ENCODE measurements at regions not wholly inside any gene's neighbourhood (a gene's known extent, or its start where the extent isn't known, plus 50 kb on each side); places are given as distances from the start of the nearest gene placed in this dataset.
A peak's percentile ranks its signal among the peaks of the same experiment; 100 is the strongest.

DNA sequence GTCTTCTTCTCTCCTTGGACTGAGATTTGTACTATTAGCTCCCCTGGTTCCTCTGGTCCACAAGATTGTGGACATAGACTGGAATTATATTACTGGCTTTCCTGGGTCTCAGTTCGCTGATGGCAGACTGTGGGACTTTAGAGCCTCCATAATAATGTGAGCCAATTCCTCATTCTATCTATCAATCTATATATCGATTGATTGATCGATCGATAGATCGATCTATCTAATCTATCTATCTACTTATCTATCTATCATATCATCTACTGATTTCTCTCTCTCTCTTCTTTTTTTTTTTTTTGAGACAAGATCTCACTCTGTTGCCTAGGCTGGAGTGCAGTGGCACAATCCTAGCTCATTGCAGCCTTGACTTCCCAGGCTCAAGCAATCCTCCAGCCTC lies 51.5 kb upstream of the DDR1 start:
- Histone ChIP-seq H3K9ac (ENCODE audit: low read length) (no peak overlapping the region), H3K79me2 (ENCODE audit: insufficient read depth, low read length) (no peaks in the 10 kb centered on the region), H3K9me3 (ENCODE audit: low read length) (no peaks in the 10 kb centered on the region), H3K4me1 (ENCODE audit: insufficient read depth, low read length, severe bottlenecking) (peaks cover 4% of the 10 kb centered on the region), H3F3A (ENCODE audit: insufficient read depth, low read length) (no peaks in the 10 kb centered on the region), H3K36me3 (ENCODE audit: insufficient read depth, low read length) (no peaks in the 10 kb centered on the region), H3K27me3 (ENCODE audit: insufficient read depth, low read length) (0 out of 2 replicates have a peak, but pooled peaks cover 3% of the 10 kb centered on the region), H3K4me3 (ENCODE audit: low read depth, low read length, poor library complexity, severe bottlenecking) (no peak overlapping the region), H2AFZ (ENCODE audit: low read length) (no peak overlapping the region), H3K9me2 (ENCODE audit: low read depth, low read length) (no peaks in the 10 kb centered on the region), H3K4me2 (ENCODE audit: low read length) (no peak overlapping the region), H4K20me1 (ENCODE audit: insufficient read depth, low read length) (no peaks in the 10 kb centered on the region), H3K27ac (ENCODE audit: low read depth, low read length, poor library complexity, severe bottlenecking) (no peak overlapping the region)
- TF ChIP-seq, protein P1, sequence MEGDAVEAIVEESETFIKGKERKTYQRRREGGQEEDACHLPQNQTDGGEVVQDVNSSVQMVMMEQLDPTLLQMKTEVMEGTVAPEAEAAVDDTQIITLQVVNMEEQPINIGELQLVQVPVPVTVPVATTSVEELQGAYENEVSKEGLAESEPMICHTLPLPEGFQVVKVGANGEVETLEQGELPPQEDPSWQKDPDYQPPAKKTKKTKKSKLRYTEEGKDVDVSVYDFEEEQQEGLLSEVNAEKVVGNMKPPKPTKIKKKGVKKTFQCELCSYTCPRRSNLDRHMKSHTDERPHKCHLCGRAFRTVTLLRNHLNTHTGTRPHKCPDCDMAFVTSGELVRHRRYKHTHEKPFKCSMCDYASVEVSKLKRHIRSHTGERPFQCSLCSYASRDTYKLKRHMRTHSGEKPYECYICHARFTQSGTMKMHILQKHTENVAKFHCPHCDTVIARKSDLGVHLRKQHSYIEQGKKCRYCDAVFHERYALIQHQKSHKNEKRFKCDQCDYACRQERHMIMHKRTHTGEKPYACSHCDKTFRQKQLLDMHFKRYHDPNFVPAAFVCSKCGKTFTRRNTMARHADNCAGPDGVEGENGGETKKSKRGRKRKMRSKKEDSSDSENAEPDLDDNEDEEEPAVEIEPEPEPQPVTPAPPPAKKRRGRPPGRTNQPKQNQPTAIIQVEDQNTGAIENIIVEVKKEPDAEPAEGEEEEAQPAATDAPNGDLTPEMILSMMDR (IDR thresholded peaks at IDR 0.05; ENCODE audit: low read length): no peak
- TF ChIP-seq EZH2 (IDR thresholded peaks at IDR 0.05; ENCODE audit: borderline replicate concordance, low read length): no peak

DNA sequence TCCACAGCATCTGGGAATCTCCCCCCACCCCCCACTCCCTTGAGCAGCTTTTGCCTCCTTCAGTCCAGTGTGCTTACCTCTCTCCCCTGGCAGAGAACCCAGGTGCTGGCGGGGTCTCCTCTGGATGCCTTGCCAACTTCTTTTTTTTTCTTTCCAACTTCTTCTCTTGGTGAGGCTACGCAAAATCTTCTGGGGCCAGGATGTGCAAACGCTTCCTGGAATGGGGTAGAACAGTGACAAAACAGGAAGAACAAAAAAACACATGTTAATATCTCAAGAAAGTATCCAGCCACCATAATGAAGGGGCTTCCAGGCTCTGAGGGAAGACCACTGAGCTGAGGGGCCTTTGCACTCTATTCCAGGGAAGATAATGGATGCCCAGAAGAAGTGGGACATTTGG lies 53.9 kb upstream of the DDR1 start:
- Histone ChIP-seq H3K4me1 (ENCODE audit: insufficient read depth, low read length, severe bottlenecking) (no peaks in the 10 kb centered on the region), H3K27me3 (ENCODE audit: insufficient read depth, low read length) (peaks cover 3% of the 10 kb centered on the region; the same call in 1 of the 2 replicates), H3K9me2 (ENCODE audit: low read depth, low read length) (no peaks in the 10 kb centered on the region), H3F3A (ENCODE audit: insufficient read depth, low read length) (no peaks in the 10 kb centered on the region), H3K36me3 (ENCODE audit: insufficient read depth, low read length) (no peaks in the 10 kb centered on the region), H3K9me3 (ENCODE audit: low read length) (no peaks in the 10 kb centered on the region), H3K9ac (ENCODE audit: low read length) (no peak overlapping the region), H3K79me2 (ENCODE audit: insufficient read depth, low read length) (no peaks in the 10 kb centered on the region), H2AFZ (ENCODE audit: low read length) (no peak overlapping the region), H3K4me2 (ENCODE audit: low read length) (no peak overlapping the region), H3K4me3 (ENCODE audit: low read depth, low read length, poor library complexity, severe bottlenecking) (no peak overlapping the region), H4K20me1 (ENCODE audit: insufficient read depth, low read length) (no peaks in the 10 kb centered on the region), H3K27ac (ENCODE audit: low read depth, low read length, poor library complexity, severe bottlenecking) (no peak overlapping the region)
- TF ChIP-seq, protein P1 (IDR thresholded peaks at IDR 0.05; ENCODE audit: low read length): no peak
- TF ChIP-seq EZH2 (IDR thresholded peaks at IDR 0.05; ENCODE audit: borderline replicate concordance, low read length): no peak

DNA sequence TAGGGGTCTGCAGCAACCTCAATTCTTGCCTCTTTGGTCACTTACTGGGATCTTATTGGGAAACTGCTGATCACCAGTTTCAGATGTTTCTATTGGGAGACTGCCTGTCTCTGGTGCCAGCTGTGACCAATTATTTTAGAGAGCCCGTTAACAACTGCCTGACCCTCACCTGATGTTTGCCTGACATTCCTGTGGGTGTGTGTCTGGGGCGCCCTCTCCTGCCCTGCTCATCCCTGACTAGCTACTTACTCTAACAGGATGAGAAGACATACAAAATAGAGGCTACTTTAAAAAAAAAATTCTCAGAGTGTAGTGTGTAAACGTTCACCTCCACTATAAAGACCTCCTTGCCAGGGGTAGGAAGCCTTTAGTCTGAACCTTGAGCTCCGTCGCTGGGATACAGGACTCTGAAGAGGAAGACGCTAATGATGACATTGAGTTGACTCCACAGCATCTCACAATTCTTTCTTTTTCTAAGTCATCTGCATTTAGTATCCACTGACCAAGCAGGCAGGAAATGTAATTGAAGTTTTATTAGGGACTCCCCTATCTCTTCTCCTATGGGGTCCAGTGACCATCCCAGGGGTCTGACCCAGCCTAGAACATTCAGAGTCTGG lies 54.6 kb upstream of the DDR1 start:
- H3K9ac ChIP-seq (ENCODE audit: low read length): no peak overlapping the region
- peaks cover 3% of the 10 kb centered on the region; the same call in 1 of the 2 replicates for H3K27me3 ChIP-seq (ENCODE audit: insufficient read depth, low read length)
- H3K79me2 ChIP-seq (ENCODE audit: insufficient read depth, low read length): no peaks in the 10 kb centered on the region
- no peaks in the 10 kb centered on the region for H3K4me1 ChIP-seq (ENCODE audit: insufficient read depth, low read length, severe bottlenecking)
- TF ChIP-seq, protein P1 (IDR thresholded peaks at IDR 0.05; ENCODE audit: low read length): peak; percentile 23
- TF ChIP-seq EZH2 (IDR thresholded peaks at IDR 0.05; ENCODE audit: borderline replicate concordance, low read length): no peak
- H3K4me2 ChIP-seq (ENCODE audit: low read length): no peak overlapping the region
- H2AFZ ChIP-seq (ENCODE audit: low read length): no peak overlapping the region
- no peaks in the 10 kb centered on the region for H3K9me2 ChIP-seq (ENCODE audit: low read depth, low read length)
- no peaks in the 10 kb centered on the region for H3F3A ChIP-seq (ENCODE audit: insufficient read depth, low read length)
- H3K36me3 ChIP-seq (ENCODE audit: insufficient read depth, low read length): no peaks in the 10 kb centered on the region
- no peaks in the 10 kb centered on the region for H4K20me1 ChIP-seq (ENCODE audit: insufficient read depth, low read length)
- no peak overlapping the region for H3K27ac ChIP-seq (ENCODE audit: low read depth, low read length, poor library complexity, severe bottlenecking)
- H3K4me3 ChIP-seq (ENCODE audit: low read depth, low read length, poor library complexity, severe bottlenecking): no peak overlapping the region
- H3K9me3 ChIP-seq (ENCODE audit: low read length): no peaks in the 10 kb centered on the region

Data from OCI-LY1 (cell line).